ENCODE measurements at regions not wholly inside any gene's neighbourhood (a gene's known extent, or its start where the extent isn't known, plus 50 kb on each side); places are given as distances from the start of the nearest gene placed in this dataset.

GRCh38 chr12:131456301-131457027, 254.4 kb upstream of the SFSWAP start:
- TF ChIP-seq SIN3A (IDR thresholded peaks at IDR 0.05; ENCODE audit: borderline replicate concordance, insufficient read depth, low read length) (no peak), TAF1 (IDR thresholded peaks at IDR 0.05; ENCODE audit: borderline replicate concordance, insufficient read depth, low read length) (no peak), FOXP2 (optimal IDR thresholded peaks at IDR 0.05; ENCODE audit: borderline replicate concordance, extremely low read depth, extremely low read length, insufficient read depth) (no peak), POLR2AphosphoS5 (IDR thresholded peaks at IDR 0.05; ENCODE audit: low read depth, low read length) (no peak)
- TF ChIP-seq, protein P1, sequence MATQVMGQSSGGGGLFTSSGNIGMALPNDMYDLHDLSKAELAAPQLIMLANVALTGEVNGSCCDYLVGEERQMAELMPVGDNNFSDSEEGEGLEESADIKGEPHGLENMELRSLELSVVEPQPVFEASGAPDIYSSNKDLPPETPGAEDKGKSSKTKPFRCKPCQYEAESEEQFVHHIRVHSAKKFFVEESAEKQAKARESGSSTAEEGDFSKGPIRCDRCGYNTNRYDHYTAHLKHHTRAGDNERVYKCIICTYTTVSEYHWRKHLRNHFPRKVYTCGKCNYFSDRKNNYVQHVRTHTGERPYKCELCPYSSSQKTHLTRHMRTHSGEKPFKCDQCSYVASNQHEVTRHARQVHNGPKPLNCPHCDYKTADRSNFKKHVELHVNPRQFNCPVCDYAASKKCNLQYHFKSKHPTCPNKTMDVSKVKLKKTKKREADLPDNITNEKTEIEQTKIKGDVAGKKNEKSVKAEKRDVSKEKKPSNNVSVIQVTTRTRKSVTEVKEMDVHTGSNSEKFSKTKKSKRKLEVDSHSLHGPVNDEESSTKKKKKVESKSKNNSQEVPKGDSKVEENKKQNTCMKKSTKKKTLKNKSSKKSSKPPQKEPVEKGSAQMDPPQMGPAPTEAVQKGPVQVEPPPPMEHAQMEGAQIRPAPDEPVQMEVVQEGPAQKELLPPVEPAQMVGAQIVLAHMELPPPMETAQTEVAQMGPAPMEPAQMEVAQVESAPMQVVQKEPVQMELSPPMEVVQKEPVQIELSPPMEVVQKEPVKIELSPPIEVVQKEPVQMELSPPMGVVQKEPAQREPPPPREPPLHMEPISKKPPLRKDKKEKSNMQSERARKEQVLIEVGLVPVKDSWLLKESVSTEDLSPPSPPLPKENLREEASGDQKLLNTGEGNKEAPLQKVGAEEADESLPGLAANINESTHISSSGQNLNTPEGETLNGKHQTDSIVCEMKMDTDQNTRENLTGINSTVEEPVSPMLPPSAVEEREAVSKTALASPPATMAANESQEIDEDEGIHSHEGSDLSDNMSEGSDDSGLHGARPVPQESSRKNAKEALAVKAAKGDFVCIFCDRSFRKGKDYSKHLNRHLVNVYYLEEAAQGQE (IDR thresholded peaks at IDR 0.05; ENCODE audit: insufficient read depth in 1 of 2, low read depth in 2 of 2, low read length in 2 of 2) = no peak

GRCh38 chr12:131457028-131457310, 253.9 kb upstream of the SFSWAP start:
- TF ChIP-seq TAF1 (IDR thresholded peaks at IDR 0.05; ENCODE audit: borderline replicate concordance, insufficient read depth, low read length) = no peak
- TF ChIP-seq SIN3A (IDR thresholded peaks at IDR 0.05; ENCODE audit: borderline replicate concordance, insufficient read depth, low read length) = no peak
- TF ChIP-seq, protein P1 (IDR thresholded peaks at IDR 0.05; ENCODE audit: insufficient read depth in 1 of 2, low read depth in 2 of 2, low read length in 2 of 2) = no peak
- no peak for TF ChIP-seq POLR2AphosphoS5 (IDR thresholded peaks at IDR 0.05; ENCODE audit: low read depth, low read length)
- TF ChIP-seq FOXP2 (optimal IDR thresholded peaks at IDR 0.05; ENCODE audit: borderline replicate concordance, extremely low read depth, extremely low read length, insufficient read depth) = no peak

DNA sequence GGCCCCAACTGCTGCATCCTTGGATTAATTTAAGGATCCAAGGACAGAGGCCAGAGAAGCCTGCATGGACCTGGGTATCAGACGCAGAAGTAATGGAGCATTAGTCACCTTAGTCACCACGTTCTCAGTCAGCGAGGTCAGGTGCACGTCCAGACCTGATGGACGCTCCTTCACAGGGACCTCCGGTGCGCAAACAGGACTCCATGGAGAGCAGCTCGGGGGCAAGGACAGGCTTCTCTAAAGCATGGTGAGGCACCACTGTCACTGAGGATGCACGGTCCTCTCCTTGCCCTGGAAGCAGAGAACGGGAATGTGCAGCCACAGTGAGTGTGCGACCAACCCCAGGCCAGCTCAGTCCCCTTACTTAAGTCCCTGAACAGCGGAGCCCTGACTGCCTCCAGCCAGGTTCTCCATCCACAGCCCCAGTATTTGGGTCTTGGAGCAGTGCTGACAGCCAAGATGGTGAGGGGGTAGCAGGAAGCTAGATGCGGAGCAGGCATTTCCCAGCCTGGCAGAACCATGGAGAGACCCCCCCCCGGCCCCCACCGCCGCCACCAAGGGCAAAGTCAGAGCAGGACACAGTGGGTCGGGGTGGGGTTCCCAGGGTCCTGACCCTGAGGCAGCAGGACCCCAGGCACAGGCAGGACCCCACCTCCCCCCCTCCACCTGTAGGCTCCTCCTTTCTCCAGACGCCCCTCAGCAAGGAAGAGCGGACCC, 253.4 kb upstream of the SFSWAP start:
- no peak for TF ChIP-seq POLR2AphosphoS5 (IDR thresholded peaks at IDR 0.05; ENCODE audit: low read depth, low read length)

DNA sequence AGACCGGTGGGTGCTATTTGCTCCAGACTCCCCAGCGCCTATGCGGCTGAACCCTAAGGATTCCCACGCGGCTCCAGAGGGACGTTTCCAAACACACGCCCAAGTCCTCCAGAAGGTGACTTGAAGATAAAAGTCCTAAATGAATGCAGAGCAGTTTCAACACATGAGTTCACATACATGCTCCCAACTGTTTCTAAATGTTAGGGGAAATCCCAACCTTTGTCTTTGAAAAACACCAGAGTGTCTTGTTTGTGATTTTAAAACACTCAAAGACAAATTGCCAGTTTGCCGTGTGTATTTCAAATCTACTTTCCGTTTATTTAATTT, 252.9 kb upstream of the SFSWAP start:
- no peak for TF ChIP-seq POLR2AphosphoS5 (IDR thresholded peaks at IDR 0.05; ENCODE audit: low read depth, low read length)
- TF ChIP-seq FOXP2 (optimal IDR thresholded peaks at IDR 0.05; ENCODE audit: borderline replicate concordance, extremely low read depth, extremely low read length, insufficient read depth) = no peak
- TF ChIP-seq TAF1 (IDR thresholded peaks at IDR 0.05; ENCODE audit: borderline replicate concordance, insufficient read depth, low read length) = no peak
- TF ChIP-seq, protein P1 (IDR thresholded peaks at IDR 0.05; ENCODE audit: insufficient read depth in 1 of 2, low read depth in 2 of 2, low read length in 2 of 2) = no peak
- TF ChIP-seq SIN3A (IDR thresholded peaks at IDR 0.05; ENCODE audit: borderline replicate concordance, insufficient read depth, low read length) = no peak

DNA sequence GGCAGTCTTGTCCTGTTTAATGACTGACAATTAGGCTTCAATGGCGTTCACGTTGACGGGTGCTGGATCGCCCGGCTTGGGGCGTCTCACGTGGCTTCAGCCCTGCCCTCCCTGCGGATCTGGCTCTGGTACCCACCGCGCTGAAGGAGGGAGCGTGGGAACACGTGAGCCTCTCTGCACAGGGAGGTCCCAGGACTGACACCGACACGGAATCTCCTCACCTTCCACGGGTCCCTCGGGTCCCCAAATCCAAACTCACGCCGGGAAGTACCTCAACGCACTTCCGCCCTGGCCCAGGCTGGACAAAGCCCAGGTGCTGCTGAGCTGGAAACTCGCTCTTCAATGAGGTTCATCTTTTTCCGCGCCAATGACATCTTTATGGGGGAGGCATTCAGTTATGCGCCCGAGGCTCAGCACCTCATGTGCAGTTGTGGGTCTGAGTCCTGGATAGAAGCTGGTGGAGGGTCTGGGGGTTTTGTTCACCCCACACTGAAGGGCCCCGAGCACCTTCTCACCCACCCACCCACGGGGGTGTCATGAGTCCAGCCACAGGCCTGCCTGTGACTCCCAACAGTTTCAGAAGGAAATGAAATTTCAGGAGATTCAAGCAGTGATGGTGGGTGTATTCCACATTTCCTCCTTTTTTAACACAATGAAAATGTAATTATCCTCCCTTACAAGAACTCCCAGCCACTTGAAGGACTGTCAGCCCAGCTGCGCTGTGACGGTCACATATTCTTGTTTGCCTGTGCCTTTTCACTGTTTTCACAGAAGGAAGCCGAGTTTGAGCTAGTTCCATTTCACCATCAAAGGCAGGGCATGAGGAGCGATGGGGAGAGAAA, 251.7 kb upstream of the SFSWAP start:
- no peak for TF ChIP-seq FOXP2 (optimal IDR thresholded peaks at IDR 0.05; ENCODE audit: borderline replicate concordance, extremely low read depth, extremely low read length, insufficient read depth)

Measured in PFSK-1 (cell line).